HG03045 (cell line): ENCODE measurements at regions not wholly inside any gene's neighbourhood (a gene's known extent, or its start where the extent isn't known, plus 50 kb on each side); places are given as distances from the start of the nearest gene placed in this dataset.

Source experiments
- ATAC-seq: cut with Tn5 transposase; IDR thresholded peaks from one replicate; pipeline ENCODE4 v1.9.1; 2021; ENCODE audit warnings: mild to moderate bottlenecking, moderate library complexity; ENCODE audit not compliant: unreplicated experiment

GRCh38 chr18:10404168-10404567, 50.3 kb upstream of the APCDD1 start:
- no peak for ATAC-seq
